Endothelial cell of umbilical vein (primary cell): ENCODE measurements at regions not wholly inside any gene's neighbourhood (a gene's known extent, or its start where the extent isn't known, plus 50 kb on each side); places are given as distances from the start of the nearest gene placed in this dataset.

Source experiments
- GATA2 ChIP-seq: IDR thresholded peaks from 2 replicates; pipeline ENCODE4 v1.7.0; 2011; ENCODE audit warnings: low read depth, mild to moderate bottlenecking, moderate library complexity, mixed read lengths, low read length; ENCODE audit not compliant: insufficient read length, insufficient read depth
- TF ChIP-seq, protein P1 (sequence below), 2 donors: IDR thresholded peaks; 1 replicate in 1 of 2; 2 replicates in 1 of 2; pipeline ENCODE4 v1.5.1; 2011; ENCODE audit warnings: low read length in 2 of 2, mild to moderate bottlenecking in 2 of 2, moderate library complexity in 2 of 2, control low read depth in 1 of 2, inconsistent platforms in 1 of 2, low read depth in 1 of 2; ENCODE audit not compliant: insufficient read depth in 1 of 2; ENCODE audit errors: extremely low read depth in 1 of 2

DNA sequence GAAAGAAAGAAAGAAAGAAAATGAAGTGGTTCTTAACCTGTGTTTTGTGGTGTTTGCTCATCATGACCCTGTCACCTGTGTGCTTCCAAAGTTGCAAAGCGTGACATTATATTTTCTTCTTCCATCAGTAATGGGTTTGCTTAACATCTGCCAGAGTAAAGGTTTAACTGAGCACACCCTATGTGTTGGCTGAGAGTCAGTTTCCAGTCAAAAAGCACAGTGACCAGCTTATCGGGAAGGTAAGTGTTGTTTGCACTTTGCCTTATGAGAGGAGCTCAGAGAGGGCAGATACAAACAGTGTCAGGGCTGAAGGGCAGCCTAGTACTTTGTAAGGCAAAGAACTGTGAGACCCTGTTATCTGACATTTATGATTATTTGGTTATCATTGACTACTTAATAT lies 406.2 kb upstream of the CWC22 start:
- TF ChIP-seq, protein P1, sequence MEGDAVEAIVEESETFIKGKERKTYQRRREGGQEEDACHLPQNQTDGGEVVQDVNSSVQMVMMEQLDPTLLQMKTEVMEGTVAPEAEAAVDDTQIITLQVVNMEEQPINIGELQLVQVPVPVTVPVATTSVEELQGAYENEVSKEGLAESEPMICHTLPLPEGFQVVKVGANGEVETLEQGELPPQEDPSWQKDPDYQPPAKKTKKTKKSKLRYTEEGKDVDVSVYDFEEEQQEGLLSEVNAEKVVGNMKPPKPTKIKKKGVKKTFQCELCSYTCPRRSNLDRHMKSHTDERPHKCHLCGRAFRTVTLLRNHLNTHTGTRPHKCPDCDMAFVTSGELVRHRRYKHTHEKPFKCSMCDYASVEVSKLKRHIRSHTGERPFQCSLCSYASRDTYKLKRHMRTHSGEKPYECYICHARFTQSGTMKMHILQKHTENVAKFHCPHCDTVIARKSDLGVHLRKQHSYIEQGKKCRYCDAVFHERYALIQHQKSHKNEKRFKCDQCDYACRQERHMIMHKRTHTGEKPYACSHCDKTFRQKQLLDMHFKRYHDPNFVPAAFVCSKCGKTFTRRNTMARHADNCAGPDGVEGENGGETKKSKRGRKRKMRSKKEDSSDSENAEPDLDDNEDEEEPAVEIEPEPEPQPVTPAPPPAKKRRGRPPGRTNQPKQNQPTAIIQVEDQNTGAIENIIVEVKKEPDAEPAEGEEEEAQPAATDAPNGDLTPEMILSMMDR (IDR thresholded peaks at IDR 0.05; ENCODE audit: extremely low read depth in 1 of 2, insufficient read depth in 1 of 2, low read depth in 1 of 2, low read length in 2 of 2) = no peak
- no peak for TF ChIP-seq GATA2
